DMS53 treated with DMSO at 0.1 percent for 48 hours (cell line): ENCODE measurements at regions not wholly inside any gene's neighbourhood (a gene's known extent, or its start where the extent isn't known, plus 50 kb on each side); places are given as distances from the start of the nearest gene placed in this dataset.
"Not testable (repeated sequence)": the region's sequence is repeated elsewhere in the genome, so short reads cannot be mapped to it uniquely, and the experiment has no call there.

Experiments
- DNase-seq: peaks from one replicate; lab custom pipeline; 2025; ENCODE audit not compliant: unreplicated experiment; lab: John Stamatoyannopoulos, UW

DNA sequence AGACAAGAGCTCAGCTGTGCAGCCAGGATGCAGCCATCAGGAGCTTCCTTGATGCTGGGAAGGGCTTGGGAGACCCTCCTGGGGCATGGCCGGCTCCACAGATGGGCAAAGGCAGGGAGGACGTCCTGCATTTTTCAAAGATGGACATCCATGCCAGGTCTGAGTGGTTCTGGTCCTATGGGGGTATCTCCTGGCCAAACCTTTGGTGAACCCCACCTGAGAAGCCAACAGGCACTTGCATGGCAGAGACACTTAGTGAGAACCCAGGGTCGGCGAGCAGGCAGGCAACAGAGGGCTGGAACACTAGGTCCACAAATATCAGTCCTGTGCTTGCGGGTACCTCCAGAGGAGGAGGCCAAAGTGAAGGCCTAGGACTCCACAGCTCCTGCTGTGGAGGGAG is 70.0 kb downstream of the KCTD15 start:
- no peak for DNase-seq

GRCh38 chr19:33868076-33868735 is 71.5 kb downstream of the KCTD15 start:
- no peak for DNase-seq

DNA sequence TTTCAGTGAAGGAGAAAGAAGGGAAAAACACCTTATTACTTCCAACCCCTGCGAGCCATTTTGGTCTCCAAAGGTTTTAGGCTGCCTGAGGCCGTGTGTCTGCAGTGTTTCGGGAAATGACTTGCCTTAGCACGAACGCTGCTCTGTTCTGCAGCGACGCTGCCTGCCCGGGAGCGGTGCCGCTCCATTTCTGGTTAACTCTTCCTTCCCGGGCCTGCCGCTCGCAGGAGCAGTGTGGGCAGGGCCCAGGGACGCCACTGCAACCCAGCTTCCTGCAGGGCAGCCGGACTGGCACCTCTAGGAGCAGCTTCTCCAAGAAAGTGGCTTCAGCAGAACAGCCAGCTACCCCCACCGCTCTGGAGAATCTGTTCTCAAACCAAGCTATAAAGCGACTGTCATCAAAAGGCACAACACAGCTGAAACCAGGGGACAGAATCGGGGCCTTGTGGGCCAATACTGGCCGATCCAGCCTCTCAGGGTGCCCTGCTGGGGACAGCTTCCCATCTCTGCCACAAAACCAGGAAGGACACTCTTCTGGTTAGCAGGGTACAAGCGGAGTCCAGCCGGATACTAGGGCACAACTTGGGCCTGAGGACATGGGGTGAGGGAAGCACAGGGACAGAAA is 72.2 kb downstream of the KCTD15 start:
- DNase-seq = no peak

GRCh38 chr19:33870298-33870932 is 73.7 kb downstream of the KCTD15 start:
- DNase-seq = not testable (repeated sequence)

- DNase-seq = no peak
These were observed 74.9 kb downstream of the KCTD15 start for GRCh38 chr19:33871605-33872004.

DNA sequence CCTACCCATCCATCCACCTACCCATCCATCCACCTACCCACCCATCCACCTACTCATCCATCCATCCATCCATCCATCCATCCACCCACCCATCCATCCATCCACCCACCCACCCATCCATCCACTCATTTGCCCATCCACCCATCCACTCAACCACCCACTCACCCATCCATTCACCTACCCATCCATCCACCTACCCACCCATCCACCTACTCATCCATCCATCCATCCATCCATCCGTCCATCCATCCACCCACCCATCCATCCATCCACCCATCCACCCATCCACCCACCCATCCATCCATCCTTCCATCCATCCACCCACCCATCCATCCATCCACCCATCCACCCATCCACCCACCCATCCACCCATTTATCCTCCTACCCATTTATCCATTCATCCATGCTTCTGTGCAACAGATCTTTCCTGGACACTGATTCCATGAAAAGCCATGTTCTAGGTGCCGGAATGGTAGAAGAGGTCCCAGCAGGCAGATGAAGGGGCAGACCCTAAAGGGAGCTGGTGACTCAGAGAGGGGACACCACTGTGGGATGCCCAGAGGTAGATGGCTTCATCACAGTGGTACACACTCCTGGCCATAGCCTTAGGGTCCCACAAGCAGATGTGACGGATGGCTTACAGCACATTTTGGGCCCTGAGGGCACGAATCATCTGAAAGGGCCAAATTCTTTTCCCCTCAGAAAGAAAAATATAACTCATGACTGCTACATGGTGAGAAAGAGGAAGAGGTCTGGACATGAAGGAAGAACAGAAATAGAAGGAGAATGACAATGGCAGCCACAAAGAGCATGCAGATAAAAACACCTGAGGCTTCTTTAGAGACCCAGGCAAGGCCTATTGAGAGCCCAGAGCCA is 76.0 kb downstream of the KCTD15 start:
- DNase-seq = no peak

GRCh38 chr19:33875071-33875470 is 78.4 kb downstream of the KCTD15 start:
- no peak for DNase-seq

- DNase-seq = no peak
These were observed 79.5 kb downstream of the KCTD15 start for GRCh38 chr19:33876192-33876591.

DNA sequence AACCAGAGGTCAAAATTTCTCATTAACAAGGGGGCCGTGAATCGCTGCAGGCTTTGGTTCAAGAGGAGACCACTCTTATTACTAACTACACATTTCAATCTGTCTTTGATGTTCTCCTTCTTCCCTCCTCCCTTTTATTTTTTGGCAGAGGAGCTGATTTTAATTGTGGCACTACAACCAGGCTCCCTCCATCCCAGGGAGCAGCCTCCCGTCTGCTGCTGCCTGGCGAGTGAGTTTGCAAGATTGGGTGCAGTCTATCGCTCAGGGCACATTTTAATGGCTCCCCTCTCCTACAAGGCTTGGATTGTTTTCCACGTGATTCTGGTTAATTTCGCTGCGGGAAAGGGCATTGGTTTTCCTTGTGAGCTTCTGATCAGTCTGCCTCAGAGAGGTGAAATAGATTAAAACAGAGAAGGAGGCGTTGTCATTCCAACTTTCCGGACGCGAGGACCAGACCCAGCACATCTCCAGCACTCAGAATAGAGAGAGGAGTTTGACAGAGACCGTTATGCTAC is 81.4 kb downstream of the KCTD15 start:
- no peak for DNase-seq

DNA sequence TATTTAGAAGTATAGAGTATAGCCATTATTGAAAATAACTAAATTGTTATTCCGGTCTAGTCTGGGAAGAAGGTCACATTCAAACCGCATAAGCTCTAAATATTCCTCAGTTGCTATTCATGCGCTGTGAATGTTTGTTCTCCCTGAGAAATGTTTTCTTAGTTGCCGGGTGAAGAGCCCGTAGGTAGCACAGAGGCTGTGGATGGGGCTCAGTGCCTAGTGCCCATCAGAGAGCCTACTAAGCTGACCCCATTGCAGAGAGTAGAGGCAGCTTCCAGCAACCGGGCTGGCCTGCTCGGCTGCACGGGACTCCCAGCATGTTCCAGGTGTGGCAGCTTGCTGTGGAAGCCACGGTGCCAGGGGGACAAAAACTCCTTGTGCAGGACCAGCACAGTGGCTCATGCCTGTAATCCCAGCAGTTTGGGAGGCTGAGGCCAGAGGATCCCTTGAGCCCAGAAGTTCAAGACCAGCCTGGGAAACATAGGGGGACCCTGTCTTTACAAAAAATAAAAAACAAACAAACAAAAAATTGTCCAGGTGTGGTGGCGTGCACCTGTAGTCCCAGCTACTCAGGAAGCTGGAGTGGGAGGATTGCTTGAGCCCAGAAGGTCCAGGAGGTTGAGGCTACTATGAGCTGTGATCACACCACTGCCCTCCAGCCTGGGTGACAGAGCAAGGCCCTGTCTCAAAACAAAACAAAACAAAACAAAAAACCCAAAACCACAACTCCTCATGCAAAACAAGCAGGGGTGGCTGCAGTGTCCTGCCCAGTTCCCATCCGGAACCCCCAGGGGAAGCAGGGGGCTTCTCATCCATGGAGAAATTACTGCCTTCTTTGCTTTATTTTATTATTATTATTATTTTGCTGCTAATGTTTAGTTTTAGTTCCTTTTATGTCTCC is 82.5 kb downstream of the KCTD15 start:
- DNase-seq = no peak

GRCh38 chr19:33879818-33880575 is 83.3 kb downstream of the KCTD15 start:
- no peak for DNase-seq

DNA sequence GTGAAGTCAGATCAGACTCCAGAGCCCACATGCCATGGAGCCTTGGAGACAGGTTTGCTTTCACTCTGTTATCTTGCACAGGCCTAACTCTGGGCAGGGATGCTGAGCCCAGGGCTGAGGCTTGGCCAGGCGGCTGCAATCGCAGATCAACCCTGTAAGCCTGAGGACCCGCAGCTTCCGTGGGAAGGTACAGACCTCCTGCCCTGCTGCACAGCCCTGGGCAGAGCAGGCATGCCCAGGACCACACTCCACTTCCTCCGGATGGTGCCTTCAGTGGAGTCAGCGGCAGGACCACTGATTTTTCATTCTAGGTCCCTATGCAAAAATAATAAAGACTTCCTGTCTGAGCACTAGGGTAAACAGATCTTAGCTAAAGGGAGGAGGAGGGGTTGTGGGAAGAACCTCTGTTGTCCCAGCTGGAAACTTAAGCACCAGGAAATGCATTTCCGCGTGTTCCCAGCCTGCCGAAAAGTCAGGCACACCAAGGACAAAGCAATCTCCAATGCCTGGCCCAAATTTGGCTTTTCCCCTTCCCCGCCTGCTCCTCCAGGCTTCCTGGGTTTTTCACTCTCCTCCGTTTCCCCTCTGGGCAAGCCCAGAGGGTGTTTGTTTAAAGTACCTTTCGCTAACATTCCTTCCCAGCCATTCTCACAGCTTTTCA is 87.3 kb downstream of the KCTD15 start:
- DNase-seq = no peak

- no peak for DNase-seq
These were observed 88.6 kb downstream of the KCTD15 start for GRCh38 chr19:33885236-33885635.

GRCh38 chr19:33887891-33888290 is 91.2 kb downstream of the KCTD15 start:
- DNase-seq = no peak

GRCh38 chr19:33888665-33889064 is 92.0 kb downstream of the KCTD15 start:
- no peak for DNase-seq

DNA sequence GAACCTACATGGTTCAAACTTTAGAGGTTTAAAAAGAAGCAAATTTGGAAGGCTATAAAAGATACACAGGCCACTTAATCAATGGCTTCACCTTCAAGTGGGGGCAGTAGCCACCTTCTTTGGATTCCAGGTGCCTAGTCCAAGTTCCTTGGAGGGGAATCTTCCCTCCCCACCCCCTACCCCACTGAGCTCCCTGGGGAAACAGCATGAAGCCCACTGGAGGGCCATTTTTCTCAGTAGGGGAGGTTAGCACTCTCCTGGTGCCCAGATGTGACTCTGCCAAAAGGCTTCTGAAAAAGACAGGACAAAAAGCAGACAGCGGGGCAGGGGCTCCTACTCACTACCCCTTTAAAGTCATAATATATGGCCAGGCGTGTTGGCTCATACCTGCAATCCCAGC is 93.9 kb downstream of the KCTD15 start:
- DNase-seq = no peak

GRCh38 chr19:33891773-33892172 is 95.1 kb downstream of the KCTD15 start:
- DNase-seq = no peak

GRCh38 chr19:33894787-33895186 is 98.1 kb downstream of the KCTD15 start:
- DNase-seq = no peak

DNA sequence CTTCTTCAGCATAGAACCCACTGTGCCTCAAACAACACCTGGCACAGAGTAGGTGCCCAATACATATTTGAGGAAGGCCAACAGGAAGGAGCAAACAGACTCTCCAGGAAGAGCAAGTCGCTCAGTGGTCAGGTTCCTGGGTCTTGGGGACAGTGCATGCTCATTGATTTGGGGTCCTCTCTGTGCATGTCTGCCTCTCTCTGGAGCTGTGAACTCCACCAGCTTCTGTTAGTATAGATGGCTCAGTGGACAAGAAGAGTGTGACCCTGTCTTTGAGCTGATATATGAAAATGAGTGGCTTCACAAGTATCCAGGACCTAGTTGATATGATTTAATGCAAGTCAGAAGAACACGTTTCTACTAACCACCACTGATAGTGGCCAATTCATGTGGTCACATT is 98.7 kb downstream of the KCTD15 start:
- DNase-seq = no peak
